Upper lobe of left lung (tissue), 4 donors: ENCODE measurements at regions not wholly inside any gene's neighbourhood (a gene's known extent, or its start where the extent isn't known, plus 50 kb on each side); places are given as distances from the start of the nearest gene placed in this dataset.
"Not testable (repeated sequence)": the region's sequence is repeated elsewhere in the genome, so short reads cannot be mapped to it uniquely, and the experiment has no call there.

ENCODE experiments used
- EP300 ChIP-seq, 4 donors: sonication (generic); formaldehyde crosslinking; IDR thresholded peaks; one replicate each; pipeline ENCODE4 v1.5.1; 2017; ENCODE audit warnings: antibody characterized with exemption in 4 of 4, control low read depth in 2 of 4
- POLR2A ChIP-seq, 4 donors: fragments of 450-650 bp; IDR thresholded peaks; one replicate each; pipeline ENCODE4 v1.5.1; 2016 to 2017; ENCODE audit warnings: antibody characterized with exemption in 4 of 4, mild to moderate bottlenecking in 2 of 4
- POLR2AphosphoS5 ChIP-seq, 2 donors: sonication (generic); formaldehyde crosslinking; IDR thresholded peaks; one replicate each; pipeline ENCODE4 v1.5.1; 2017; ENCODE audit warnings: antibody characterized with exemption in 2 of 2
- TF ChIP-seq, protein P1 (sequence below), 6 experiments: fragments of 450-650 bp in 4 of 6; fragments of 200-600 bp in 2 of 6; sonication (generic) in 2 of 6; IDR thresholded peaks; one replicate each; pipeline ENCODE4 v1.5.1; 2016 to 2019; ENCODE audit warnings: antibody characterized with exemption in 6 of 6

DNA sequence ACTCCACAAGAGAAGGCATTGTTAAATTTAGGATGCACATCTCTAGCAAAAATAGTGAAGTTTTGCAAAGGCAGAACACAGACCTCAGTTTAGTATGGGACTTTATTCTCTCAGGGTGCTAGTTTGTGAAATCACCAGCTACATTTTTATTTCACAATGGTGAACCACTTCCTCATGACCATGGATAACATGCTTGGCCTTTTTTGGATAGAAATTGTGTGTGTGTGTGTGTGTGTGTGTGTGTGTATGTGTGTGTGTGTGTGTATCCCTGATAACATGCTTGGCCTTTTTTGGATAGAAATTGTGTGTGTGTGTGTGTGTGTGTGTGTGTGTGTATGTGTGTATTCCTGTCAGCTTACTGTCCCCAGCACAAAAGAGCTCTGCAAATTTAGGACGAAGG is 989.0 kb upstream of the TYRP1 start:
- TF ChIP-seq, protein P1, sequence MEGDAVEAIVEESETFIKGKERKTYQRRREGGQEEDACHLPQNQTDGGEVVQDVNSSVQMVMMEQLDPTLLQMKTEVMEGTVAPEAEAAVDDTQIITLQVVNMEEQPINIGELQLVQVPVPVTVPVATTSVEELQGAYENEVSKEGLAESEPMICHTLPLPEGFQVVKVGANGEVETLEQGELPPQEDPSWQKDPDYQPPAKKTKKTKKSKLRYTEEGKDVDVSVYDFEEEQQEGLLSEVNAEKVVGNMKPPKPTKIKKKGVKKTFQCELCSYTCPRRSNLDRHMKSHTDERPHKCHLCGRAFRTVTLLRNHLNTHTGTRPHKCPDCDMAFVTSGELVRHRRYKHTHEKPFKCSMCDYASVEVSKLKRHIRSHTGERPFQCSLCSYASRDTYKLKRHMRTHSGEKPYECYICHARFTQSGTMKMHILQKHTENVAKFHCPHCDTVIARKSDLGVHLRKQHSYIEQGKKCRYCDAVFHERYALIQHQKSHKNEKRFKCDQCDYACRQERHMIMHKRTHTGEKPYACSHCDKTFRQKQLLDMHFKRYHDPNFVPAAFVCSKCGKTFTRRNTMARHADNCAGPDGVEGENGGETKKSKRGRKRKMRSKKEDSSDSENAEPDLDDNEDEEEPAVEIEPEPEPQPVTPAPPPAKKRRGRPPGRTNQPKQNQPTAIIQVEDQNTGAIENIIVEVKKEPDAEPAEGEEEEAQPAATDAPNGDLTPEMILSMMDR (IDR thresholded peaks at IDR 0.05) = not testable (repeated sequence)
- TF ChIP-seq POLR2A, POLR2AphosphoS5, EP300 (IDR thresholded peaks at IDR 0.05): not testable (repeated sequence)
